Caki2 (cell line): ENCODE measurements at regions not wholly inside any gene's neighbourhood (a gene's known extent, or its start where the extent isn't known, plus 50 kb on each side); places are given as distances from the start of the nearest gene placed in this dataset.
A peak's percentile ranks its signal among the peaks of the same experiment; 100 is the strongest.

ENCODE experiments used
- DNase-seq: peaks from one replicate; pipeline ENCODE4 v3.0.0-alpha.2; 2015; ENCODE audit warnings: low read depth
- in situ Hi-C: cut with HindIII; loops from 2 replicates; pipeline ENCODE4 v1.10.0; 2016; ENCODE audit warnings: low sequenced_read_pairs, low pct_unique_long_range_greater_than_20kb, mixed read lengths

GRCh38 chr1:65486613-65487012, 66.1 kb downstream of the LEPR start:
- in situ Hi-C loops: no loop called here
- DNase-seq: no peak

DNA sequence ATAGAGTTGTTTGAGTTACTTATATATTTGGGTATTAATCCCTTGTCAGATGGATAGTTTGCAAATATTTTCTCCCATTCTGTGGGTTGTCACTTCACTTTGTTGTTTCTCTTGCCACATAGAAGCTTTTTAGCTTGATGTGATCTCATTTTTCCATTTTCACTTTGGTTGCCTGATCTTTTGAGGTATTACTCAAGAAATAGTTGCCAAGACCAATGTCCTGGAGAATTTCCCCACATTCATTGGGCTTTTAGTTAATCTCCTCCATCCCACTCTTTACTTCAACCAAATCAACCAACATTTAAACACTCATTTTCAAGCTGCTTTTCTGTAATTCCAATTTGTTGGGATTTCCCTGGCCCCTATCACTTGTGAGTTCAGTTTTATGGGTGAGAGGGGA, 69.0 kb downstream of the LEPR start:
- in situ Hi-C loops: no loop called here
- no peak for DNase-seq

- in situ Hi-C loops: no loop called here
- DNase-seq: no peak
Observed at GRCh38 chr1:65490231-65491009, 70.0 kb downstream of the LEPR start.

DNA sequence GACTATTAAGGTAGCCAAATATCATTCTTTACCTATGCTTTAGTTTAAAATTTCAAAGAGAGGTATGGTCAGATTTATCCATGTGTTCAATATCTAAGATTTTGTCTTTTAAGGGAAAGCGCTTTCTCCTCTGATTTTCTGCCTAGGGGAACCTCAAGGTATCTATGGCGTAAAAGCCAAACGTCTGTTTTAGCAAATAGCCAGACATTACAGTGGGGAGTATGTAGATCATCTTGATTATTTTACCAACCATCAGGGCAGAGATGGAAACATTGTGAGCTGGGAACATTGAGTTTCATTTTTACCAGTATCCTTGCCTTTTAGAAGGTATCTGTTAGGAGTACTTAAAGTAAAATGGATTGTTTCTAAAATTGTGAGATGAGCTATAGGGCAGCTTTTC, 71.0 kb downstream of the LEPR start:
- in situ Hi-C loops: no loop called here
- no peak for DNase-seq

DNA sequence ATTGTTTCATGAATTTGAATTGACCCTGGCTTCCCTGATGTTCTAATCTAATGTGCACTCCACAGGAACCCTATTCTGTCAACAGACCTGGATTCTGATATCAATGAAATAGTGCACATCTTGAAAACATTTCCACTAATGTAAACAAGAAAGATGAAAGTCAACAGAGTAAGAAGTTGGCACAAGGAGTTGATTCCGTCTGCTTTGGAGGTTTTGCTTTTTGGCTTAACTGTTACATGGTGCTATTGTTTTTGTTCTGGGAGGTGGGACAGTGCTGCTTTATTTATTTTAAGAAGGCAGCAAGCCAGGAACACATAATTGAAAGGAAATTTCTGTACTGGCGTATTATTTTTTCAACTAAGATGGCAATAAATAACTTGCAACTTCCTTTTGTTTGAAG, 73.3 kb downstream of the LEPR start:
- no peak for DNase-seq
- in situ Hi-C loops: no loop called here

DNA sequence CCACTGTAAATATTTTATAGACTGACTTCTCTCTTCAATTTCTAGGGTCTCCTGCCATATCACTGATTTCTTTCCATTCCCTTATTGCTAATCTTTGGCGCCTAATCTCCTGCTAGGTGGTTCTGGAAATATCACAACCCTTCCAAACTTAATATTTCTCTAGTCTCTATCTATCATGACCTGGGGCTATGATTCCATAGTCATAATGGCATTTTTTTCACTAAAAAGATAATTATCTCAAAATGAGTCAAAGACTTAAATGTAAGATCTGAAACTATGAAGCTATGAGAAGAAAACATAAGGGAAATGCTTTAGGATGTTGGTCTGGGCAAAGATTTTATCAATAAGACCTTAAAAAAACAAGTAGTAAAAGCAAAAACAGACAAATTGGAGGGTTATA, 74.2 kb downstream of the LEPR start:
- in situ Hi-C loops: no loop called here
- no peak for DNase-seq

- in situ Hi-C loops: no loop called here
- DNase-seq: no peak
Observed at GRCh38 chr1:65495137-65495536, 74.7 kb downstream of the LEPR start.

DNA sequence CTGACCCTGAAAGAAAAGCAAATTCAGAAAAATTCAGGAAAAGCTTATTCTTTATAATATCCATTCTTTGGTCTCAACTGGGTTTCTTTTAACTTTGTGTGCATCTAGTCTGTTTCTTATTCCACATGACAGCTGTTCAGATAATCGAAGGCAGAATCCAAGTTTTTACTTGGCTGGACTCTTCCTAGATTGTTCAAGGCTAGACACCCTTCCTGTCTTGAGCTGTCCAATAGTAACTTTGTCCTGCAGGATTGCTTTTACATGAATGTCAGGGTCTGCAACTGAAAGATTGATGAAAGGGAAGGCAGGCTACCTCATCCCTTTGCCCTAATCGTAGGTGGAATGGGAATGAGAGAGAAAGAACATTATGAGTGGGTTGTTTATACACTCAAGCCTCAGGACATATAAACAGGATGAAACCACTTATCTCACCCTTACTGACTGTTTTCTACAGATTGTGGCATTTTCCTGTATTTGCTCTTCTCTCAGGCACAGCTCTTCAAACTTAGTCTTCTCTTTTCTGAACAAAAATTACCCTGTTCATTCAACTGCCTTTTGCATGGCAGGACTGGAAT, 76.9 kb downstream of the LEPR start:
- DNase-seq: no peak
- in situ Hi-C loops: no loop called here

GRCh38 chr1:65503427-65503826, 83.0 kb downstream of the LEPR start:
- in situ Hi-C loops: no loop called here
- DNase-seq: no peak

- DNase-seq: no peak
- in situ Hi-C loops: no loop called here
Observed at GRCh38 chr1:65504263-65504662, 83.8 kb downstream of the LEPR start.

- in situ Hi-C loops: no loop called here
- DNase-seq: no peak
Observed at GRCh38 chr1:65505547-65506300, 85.3 kb downstream of the LEPR start.

DNA sequence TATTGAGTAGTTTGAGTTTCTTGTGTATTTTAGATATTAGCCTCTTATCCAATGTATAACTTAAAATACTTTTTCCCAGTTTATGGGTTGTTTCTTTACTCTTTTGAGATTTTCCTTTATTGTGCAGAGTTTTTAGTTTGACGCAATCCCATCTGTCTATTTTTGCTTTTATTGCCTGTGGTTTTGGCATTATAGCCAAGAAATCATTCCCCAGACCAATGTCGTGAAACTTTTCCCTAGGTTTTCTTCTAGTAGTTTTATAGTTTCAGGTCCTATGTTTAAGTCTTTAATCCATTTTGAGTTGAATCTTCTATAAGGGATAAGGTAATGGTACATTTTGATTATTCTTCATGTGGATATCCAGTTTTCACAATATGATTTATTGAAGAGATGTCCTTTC, 87.6 kb downstream of the LEPR start:
- in situ Hi-C loops: no loop called here
- no peak for DNase-seq

- no peak for DNase-seq
- in situ Hi-C loops: no loop called here
Observed at GRCh38 chr1:65509912-65510680, 89.6 kb downstream of the LEPR start.

GRCh38 chr1:65510961-65511360, 90.5 kb downstream of the LEPR start:
- DNase-seq: no peak
- in situ Hi-C loops: no loop called here

DNA sequence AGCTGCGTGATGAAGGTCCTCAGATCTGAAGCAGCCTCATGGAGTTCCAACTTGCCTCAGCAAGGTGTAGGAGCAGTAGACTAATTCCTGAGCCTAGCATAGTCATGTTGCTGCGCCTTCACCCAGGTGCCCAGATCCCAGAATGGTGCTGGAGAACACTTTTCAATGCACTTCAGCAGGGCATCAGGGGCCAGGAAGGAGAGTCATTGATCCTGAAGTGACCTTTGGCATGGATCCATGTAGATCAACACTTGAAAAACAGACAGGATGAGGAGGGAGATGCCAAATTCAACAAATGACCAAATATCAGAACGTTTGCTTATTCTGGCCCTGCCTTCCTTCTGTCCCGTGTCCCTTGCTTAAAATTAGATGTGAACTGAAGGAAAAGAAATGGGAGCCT, 91.9 kb downstream of the LEPR start:
- peak; percentile 3 for DNase-seq
- in situ Hi-C loops: no loop called here

DNA sequence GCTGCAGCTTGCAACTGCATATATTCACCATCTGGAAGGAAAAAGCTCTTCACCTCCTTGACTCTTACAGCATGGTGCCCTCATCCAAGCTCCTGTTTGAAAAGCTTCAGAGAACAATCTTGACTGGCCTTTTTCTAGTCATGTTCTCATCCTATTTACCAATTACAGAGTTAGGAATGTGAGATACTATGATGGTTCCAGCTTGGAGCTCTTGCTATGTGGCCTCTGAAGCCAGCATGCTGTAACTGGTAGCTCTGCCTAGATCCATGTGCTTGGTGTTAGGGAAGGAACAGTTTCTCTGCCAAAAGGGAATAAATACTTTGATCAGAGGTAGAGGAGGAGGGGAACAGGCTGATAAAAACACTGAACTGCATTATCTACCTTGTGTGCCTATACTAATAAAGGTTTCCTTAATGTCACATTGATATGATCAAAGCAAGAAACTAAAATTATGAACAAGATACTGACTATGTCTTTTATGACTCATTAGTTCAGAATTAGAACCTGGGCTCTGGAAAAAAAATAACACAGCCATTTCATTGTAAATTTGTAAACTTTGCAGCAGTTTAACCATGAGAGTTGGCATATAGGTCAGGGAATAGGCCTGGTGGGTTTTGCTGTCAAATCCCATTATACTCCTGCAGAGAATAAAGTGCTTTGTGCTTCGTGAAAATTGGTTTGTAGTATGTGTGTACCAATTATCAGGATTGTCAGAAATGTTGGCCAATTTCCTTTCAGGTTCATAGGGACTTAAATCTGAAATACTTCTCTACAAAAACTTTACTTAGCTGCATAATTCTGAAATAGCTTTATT, 92.7 kb downstream of the LEPR start:
- no peak for DNase-seq
- in situ Hi-C loops: no loop called here

GRCh38 chr1:65514041-65514440, 93.6 kb downstream of the LEPR start:
- no peak for DNase-seq
- in situ Hi-C loops: no loop called here

DNA sequence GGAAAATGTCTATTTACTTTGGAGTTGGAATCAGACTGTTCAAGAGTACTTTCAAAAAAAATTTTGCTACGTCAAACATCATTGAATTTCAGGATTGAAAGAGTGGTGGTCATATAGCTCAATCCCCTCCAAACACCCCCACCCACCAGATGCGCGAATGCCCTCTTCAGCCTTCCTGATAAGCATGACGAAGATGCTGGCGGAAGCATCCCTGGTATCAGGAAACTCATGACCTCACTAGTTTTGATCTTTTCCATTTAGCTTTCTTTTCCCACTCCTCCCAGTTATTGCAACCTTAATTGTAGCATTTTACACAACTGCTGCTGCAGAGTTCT, 104.4 kb downstream of the LEPR start:
- in situ Hi-C loops: no loop called here
- no peak for DNase-seq
